HG02973 (cell line): ENCODE measurements at regions not wholly inside any gene's neighbourhood (a gene's known extent, or its start where the extent isn't known, plus 50 kb on each side); places are given as distances from the start of the nearest gene placed in this dataset.

Experiments
- ATAC-seq: cut with Tn5 transposase; IDR thresholded peaks from one replicate; pipeline ENCODE4 v1.9.1; 2021; ENCODE audit warnings: moderate library complexity; ENCODE audit not compliant: unreplicated experiment

- ATAC-seq, result no peak
Observed at GRCh38 chr10:43981232-43981631, 332.6 kb upstream of the ZNF32 start.

- no peak for ATAC-seq
Observed at GRCh38 chr10:43980715-43981114, 332.0 kb upstream of the ZNF32 start.

- no peak for ATAC-seq
Observed at GRCh38 chr10:43980313-43980712, 331.6 kb upstream of the ZNF32 start.

- ATAC-seq, result no peak
Observed at GRCh38 chr10:43979551-43979950, 330.9 kb upstream of the ZNF32 start.

- no peak for ATAC-seq
Observed at GRCh38 chr10:43978936-43979335, 330.3 kb upstream of the ZNF32 start.

GRCh38 chr10:43978091-43978490, 329.4 kb upstream of the ZNF32 start:
- ATAC-seq, result no peak

GRCh38 chr10:43976292-43976691, 327.6 kb upstream of the ZNF32 start:
- ATAC-seq, result no peak

GRCh38 chr10:43973801-43974200, 325.1 kb upstream of the ZNF32 start:
- no peak for ATAC-seq

- no peak for ATAC-seq
Observed at GRCh38 chr10:43972976-43973647, 324.4 kb upstream of the ZNF32 start.

GRCh38 chr10:43971981-43972380, 323.3 kb upstream of the ZNF32 start:
- no peak for ATAC-seq

- no peak for ATAC-seq
Observed at GRCh38 chr10:43971306-43971705, 322.6 kb upstream of the ZNF32 start.

- no peak for ATAC-seq
Observed at GRCh38 chr10:43970717-43971116, 322.0 kb upstream of the ZNF32 start.

GRCh38 chr10:43970018-43970698, 321.5 kb upstream of the ZNF32 start:
- no peak for ATAC-seq

GRCh38 chr10:43969506-43969905, 320.8 kb upstream of the ZNF32 start:
- ATAC-seq, result no peak

GRCh38 chr10:43968961-43969360, 320.3 kb upstream of the ZNF32 start:
- ATAC-seq, result no peak

- no peak for ATAC-seq
Observed at GRCh38 chr10:43968076-43968475, 319.4 kb upstream of the ZNF32 start.

- no peak for ATAC-seq
Observed at GRCh38 chr10:43966571-43966965, 317.9 kb upstream of the ZNF32 start.

GRCh38 chr10:43965918-43966570, 317.4 kb upstream of the ZNF32 start:
- no peak for ATAC-seq

GRCh38 chr10:43965033-43965917, 316.6 kb upstream of the ZNF32 start:
- ATAC-seq, result no peak

GRCh38 chr10:43964486-43964885, 315.8 kb upstream of the ZNF32 start:
- no peak for ATAC-seq

- no peak for ATAC-seq
Observed at GRCh38 chr10:43963793-43964425, 315.2 kb upstream of the ZNF32 start.
